OCI-LY7 (cell line): ENCODE measurements at regions not wholly inside any gene's neighbourhood (a gene's known extent, or its start where the extent isn't known, plus 50 kb on each side); places are given as distances from the start of the nearest gene placed in this dataset.

Experiments used
- BruUV-seq: library from RNA; stranded (reverse); fragments of 400-500 nt; replicated peaks from 2 replicates; lab custom pipeline; 2021; lab: Mats Ljungman, UMichigan
- CTCF ChIA-PET: fragments of 300-600 bp; sonication (Branson Sonifier 250); formaldehyde crosslinking; loops from one replicate; lab custom pipeline; 2022; ENCODE audit warnings: antibody characterized with exemption; ENCODE audit not compliant: unreplicated experiment; lab: Charles Lee
- POLR2A ChIA-PET: fragments of 300-600 bp; sonication (Branson Sonifier 250); formaldehyde crosslinking; loops from one replicate; lab custom pipeline; 2022; ENCODE audit warnings: antibody characterized with exemption; lab: Charles Lee
- DNase-seq: peaks from one replicate; pipeline ENCODE4 v3.0.0-alpha.2; 2015; ENCODE audit warnings: low spot score
- H2AFZ ChIP-seq: fragments of 200-600 bp; sonication (generic), shearing (Covaris generic); 2 replicates; pipeline ENCODE4 v1.6.1; 2014; ENCODE audit warnings: mild to moderate bottlenecking, antibody characterized with exemption, low read length, moderate library complexity
- H3K27ac ChIP-seq: fragments of 200-600 bp; sonication (generic); 2 replicates; pipeline ENCODE4 v1.5.1; 2014; ENCODE audit warnings: mixed run types, low read depth, mild to moderate bottlenecking, moderate library complexity, low read length, inconsistent platforms; ENCODE audit not compliant: poor library complexity, severe bottlenecking
- H3K36me3 ChIP-seq: fragments of 200-600 bp; sonication (generic); 2 replicates; pipeline ENCODE4 v1.6.1; 2014; ENCODE audit warnings: mild to moderate bottlenecking, antibody characterized with exemption, low read length, moderate library complexity, mixed read lengths; ENCODE audit not compliant: insufficient read depth
- H3K4me1 ChIP-seq: fragments of 200-600 bp; sonication (generic); 2 replicates; pipeline ENCODE4 v1.5.1; 2014; ENCODE audit warnings: mild to moderate bottlenecking, low read length; ENCODE audit not compliant: insufficient read depth, poor library complexity, severe bottlenecking
- H3K4me2 ChIP-seq: fragments of 200-600 bp; sonication (generic); 2 replicates; pipeline ENCODE4 v1.6.1; 2014; ENCODE audit warnings: mild to moderate bottlenecking, low read length
- H3K4me3 ChIP-seq: fragments of 200-600 bp; sonication (generic); 2 replicates; pipeline ENCODE4 v1.5.1; 2014; ENCODE audit warnings: mild to moderate bottlenecking, low read depth, low read length; ENCODE audit not compliant: poor library complexity, severe bottlenecking
- H3K79me2 ChIP-seq: fragments of 200-600 bp; sonication (generic); 2 replicates; pipeline ENCODE4 v1.6.1; 2016; ENCODE audit warnings: low read depth, mild to moderate bottlenecking, low read length, moderate library complexity, mixed read lengths; ENCODE audit not compliant: insufficient read depth
- H3K9me2 ChIP-seq: fragments of 200-600 bp; sonication (generic); 2 replicates; pipeline ENCODE4 v1.6.1; 2016; ENCODE audit warnings: mild to moderate bottlenecking, low read length, mixed read lengths; ENCODE audit not compliant: insufficient read depth
- H3K9me3 ChIP-seq: fragments of 200-600 bp; sonication (generic); 2 replicates; pipeline ENCODE4 v1.6.1; 2014; ENCODE audit warnings: mild to moderate bottlenecking, mixed run types, low read length, mixed read lengths
- H4K20me1 ChIP-seq: fragments of 200-600 bp; sonication (generic); 2 replicates; pipeline ENCODE4 v1.6.1; 2014; ENCODE audit warnings: mild to moderate bottlenecking, antibody characterized with exemption, low read length, moderate library complexity, mixed read lengths; ENCODE audit not compliant: insufficient read depth
- CTCF ChIP-seq: fragments of 200-600 bp; sonication (generic); conservative IDR thresholded peaks from 2 replicates; pipeline ENCODE4 v1.5.1; 2014; ENCODE audit warnings: mild to moderate bottlenecking, antibody characterized with exemption, low read length, moderate library complexity, mixed read lengths
- EZH2phosphoT487 ChIP-seq: fragments of 200-600 bp; sonication (generic); IDR thresholded peaks from 2 replicates; pipeline ENCODE4 v1.6.1; 2018; ENCODE audit warnings: low read depth, borderline replicate concordance, mild to moderate bottlenecking, mixed run types, antibody characterized with exemption, low read length, moderate library complexity, mixed read lengths
- intact Hi-C: fragments of 100-400 bp; cut with micrococcal nuclease; formaldehyde crosslinking; loops from one replicate; pipeline ENCODE4 v1.10.0; 2022; ENCODE audit not compliant: unreplicated experiment

- H3K4me2 ChIP-seq, result no peak overlapping the region
- no peaks in the 10 kb centered on the region for H3K4me1 ChIP-seq
- TF ChIP-seq EZH2phosphoT487 (no peak), CTCF (no peak)
- no peaks in the 10 kb centered on the region for H4K20me1 ChIP-seq
- H3K27ac ChIP-seq, result no peak overlapping the region
- intact Hi-C loops, result no loop called here
- no peaks in the 10 kb centered on the region for H3K36me3 ChIP-seq
- H2AFZ ChIP-seq, result no peak overlapping the region
- H3K79me2 ChIP-seq, result no peaks in the 10 kb centered on the region
- H3K9me3 ChIP-seq, result no peaks in the 10 kb centered on the region
- POLR2A ChIA-PET, result no interaction called here
- no peak overlapping the region for H3K4me3 ChIP-seq
- BruUV-seq, result no TSS peak
- no peak for DNase-seq
- H3K9me2 ChIP-seq, result no peaks in the 10 kb centered on the region
- CTCF ChIA-PET, result no interaction called here
These were observed 108.4 kb upstream of the OTOS start for GRCh38 chr2:240248721-240249422.

- POLR2A ChIA-PET, result no interaction called here
- TF ChIP-seq CTCF (no peak), EZH2phosphoT487 (no peak)
- intact Hi-C loops, result no loop called here
- Histone ChIP-seq H3K9me2 (no peaks in the 10 kb centered on the region), H3K4me3 (no peak overlapping the region), H3K4me1 (no peaks in the 10 kb centered on the region), H2AFZ (no peak overlapping the region), H3K27ac (no peak overlapping the region), H3K79me2 (no peaks in the 10 kb centered on the region), H3K4me2 (no peak overlapping the region), H3K9me3 (no peaks in the 10 kb centered on the region), H4K20me1 (no peaks in the 10 kb centered on the region), H3K36me3 (no peaks in the 10 kb centered on the region)
- BruUV-seq, result no TSS peak
- CTCF ChIA-PET, result no interaction called here
- DNase-seq, result no peak
These were observed 109.1 kb upstream of the OTOS start for GRCh38 chr2:240249423-240250149.
